HG03095 (cell line): ENCODE measurements at regions not wholly inside any gene's neighbourhood (a gene's known extent, or its start where the extent isn't known, plus 50 kb on each side); places are given as distances from the start of the nearest gene placed in this dataset.
"Not testable (repeated sequence)": the region's sequence is repeated elsewhere in the genome, so short reads cannot be mapped to it uniquely, and the experiment has no call there.

Source experiments
- ATAC-seq: cut with Tn5 transposase; IDR thresholded peaks from one replicate; pipeline ENCODE4 v1.9.1; 2021; ENCODE audit warnings: moderate library complexity; ENCODE audit not compliant: unreplicated experiment

GRCh38 chr3:137582484-137582883, 181.6 kb upstream of the SOX14 start:
- ATAC-seq: no peak

GRCh38 chr3:137583256-137583655, 180.9 kb upstream of the SOX14 start:
- ATAC-seq: no peak

- no peak for ATAC-seq
Observed at GRCh38 chr3:137588871-137589270, 175.2 kb upstream of the SOX14 start.

GRCh38 chr3:137595415-137595814, 168.7 kb upstream of the SOX14 start:
- not testable (repeated sequence) for ATAC-seq

- ATAC-seq: no peak
Observed at GRCh38 chr3:137610723-137611122, 153.4 kb upstream of the SOX14 start.

- ATAC-seq: no peak
Observed at GRCh38 chr3:137612291-137612690, 151.8 kb upstream of the SOX14 start.

- ATAC-seq: no peak
Observed at GRCh38 chr3:137615659-137616418, 148.3 kb upstream of the SOX14 start.

GRCh38 chr3:137641879-137642704, 122.0 kb upstream of the SOX14 start:
- no peak for ATAC-seq

- no peak for ATAC-seq
Observed at GRCh38 chr3:137642831-137643230, 121.3 kb upstream of the SOX14 start.

GRCh38 chr3:137647179-137647578, 116.9 kb upstream of the SOX14 start:
- no peak for ATAC-seq

- ATAC-seq: no peak
Observed at GRCh38 chr3:137669519-137670060, 94.5 kb upstream of the SOX14 start.

GRCh38 chr3:137687181-137687879, 76.8 kb upstream of the SOX14 start:
- ATAC-seq: no peak

GRCh38 chr3:137692803-137693431, 71.2 kb upstream of the SOX14 start:
- ATAC-seq: no peak

GRCh38 chr3:137693791-137694190, 70.3 kb upstream of the SOX14 start:
- no peak for ATAC-seq

GRCh38 chr3:137694836-137695235, 69.3 kb upstream of the SOX14 start:
- ATAC-seq: no peak

- no peak for ATAC-seq
Observed at GRCh38 chr3:137695351-137695750, 68.8 kb upstream of the SOX14 start.

- no peak for ATAC-seq
Observed at GRCh38 chr3:137709011-137709601, 55.0 kb upstream of the SOX14 start.

GRCh38 chr3:137713965-137714364, 50.1 kb upstream of the SOX14 start:
- ATAC-seq: not testable (repeated sequence)
